HG02610 (cell line): ENCODE measurements at regions not wholly inside any gene's neighbourhood (a gene's known extent, or its start where the extent isn't known, plus 50 kb on each side); places are given as distances from the start of the nearest gene placed in this dataset.

ENCODE experiments used
- ATAC-seq: cut with Tn5 transposase; IDR thresholded peaks from one replicate; pipeline ENCODE4 v1.9.1; 2021; ENCODE audit warnings: mild to moderate bottlenecking, moderate library complexity; ENCODE audit not compliant: unreplicated experiment

GRCh38 chr4:100086766-100087431, 103.4 kb downstream of the DDIT4L start:
- ATAC-seq, result no peak

- ATAC-seq, result no peak
Observed at GRCh38 chr4:100084892-100085291, 105.4 kb downstream of the DDIT4L start.

GRCh38 chr4:100083289-100083688, 107.0 kb downstream of the DDIT4L start:
- ATAC-seq, result peak; percentile 69

- peak; percentile 38 for ATAC-seq
Observed at GRCh38 chr4:100082852-100083251, 107.4 kb downstream of the DDIT4L start.

- ATAC-seq, result no peak
Observed at GRCh38 chr4:100081491-100081890, 108.8 kb downstream of the DDIT4L start.

- no peak for ATAC-seq
Observed at GRCh38 chr4:100079264-100079663, 111.0 kb downstream of the DDIT4L start.

GRCh38 chr4:100076753-100077152, 113.5 kb downstream of the DDIT4L start:
- ATAC-seq, result no peak

- no peak for ATAC-seq
Observed at GRCh38 chr4:100075486-100076270, 114.6 kb downstream of the DDIT4L start.

GRCh38 chr4:100075056-100075455, 115.2 kb downstream of the DDIT4L start:
- ATAC-seq, result no peak

- ATAC-seq, result no peak
Observed at GRCh38 chr4:100071506-100071905, 118.8 kb downstream of the DDIT4L start.

GRCh38 chr4:100070868-100071267, 119.4 kb downstream of the DDIT4L start:
- no peak for ATAC-seq

- no peak for ATAC-seq
Observed at GRCh38 chr4:100069207-100069606, 119.1 kb upstream of the H2AZ1 start.

- ATAC-seq, result no peak
Observed at GRCh38 chr4:100067255-100067654, 117.2 kb upstream of the H2AZ1 start.

GRCh38 chr4:100063355-100063754, 113.3 kb upstream of the H2AZ1 start:
- ATAC-seq, result no peak

GRCh38 chr4:100062921-100063320, 112.8 kb upstream of the H2AZ1 start:
- no peak for ATAC-seq

GRCh38 chr4:100061835-100062234, 111.8 kb upstream of the H2AZ1 start:
- ATAC-seq, result no peak

- ATAC-seq, result peak; percentile 96
Observed at GRCh38 chr4:100060765-100061416, 110.8 kb upstream of the H2AZ1 start.

GRCh38 chr4:100059467-100059866, 109.4 kb upstream of the H2AZ1 start:
- no peak for ATAC-seq

- no peak for ATAC-seq
Observed at GRCh38 chr4:100056701-100057100, 106.6 kb upstream of the H2AZ1 start.

GRCh38 chr4:100054071-100054470, 104.0 kb upstream of the H2AZ1 start:
- no peak for ATAC-seq

GRCh38 chr4:100049872-100050271, 99.8 kb upstream of the H2AZ1 start:
- ATAC-seq, result no peak

- ATAC-seq, result no peak
Observed at GRCh38 chr4:100042711-100043110, 92.6 kb upstream of the H2AZ1 start.
